WTC11 (cell line): ENCODE measurements at regions not wholly inside any gene's neighbourhood (a gene's known extent, or its start where the extent isn't known, plus 50 kb on each side); places are given as distances from the start of the nearest gene placed in this dataset.

Experiments
- ATAC-seq: fragments of 200-7000 bp; cut with Tn5 transposase; 2 replicates; pipeline ENCODE4 v1.10.0; 2021; ENCODE audit warnings: mild to moderate bottlenecking, moderate library complexity
- CTCF ChIA-PET: fragments of 300-600 bp; sonication (Branson Sonifier 250); formaldehyde crosslinking; loops from one replicate; lab custom pipeline; 2021; ENCODE audit warnings: antibody characterized with exemption; lab: Charles Lee
- POLR2A ChIA-PET: fragments of 350-600 bp; sonication (Branson Sonifier 250); formaldehyde crosslinking; loops from one replicate; lab custom pipeline; 2021; ENCODE audit warnings: antibody characterized with exemption; lab: Charles Lee
- DNase-seq: peaks from one replicate; pipeline ENCODE4 v3.0.0; 2021; ENCODE audit warnings: low spot score
- H3K27ac Mint-ChIP-seq: 2 replicates; pipeline ENCODE4 v1.8.0; 2021; ENCODE audit warnings: mixed read lengths
- H3K27me3 Mint-ChIP-seq: 2 replicates; pipeline ENCODE4 v1.8.0; 2021; ENCODE audit warnings: low read depth, mild to moderate bottlenecking, moderate library complexity, mixed read lengths
- H3K36me3 Mint-ChIP-seq: 2 replicates; pipeline ENCODE4 v1.8.0; 2021; ENCODE audit warnings: mixed read lengths
- H3K4me1 Mint-ChIP-seq: 2 replicates; pipeline ENCODE4 v1.8.0; 2022; ENCODE audit warnings: mixed read lengths
- H3K4me3 Mint-ChIP-seq: 2 replicates; pipeline ENCODE4 v1.8.0; 2021; ENCODE audit warnings: mild to moderate bottlenecking, moderate library complexity, mixed read lengths
- H3K9me3 Mint-ChIP-seq: 2 replicates; pipeline ENCODE4 v1.8.0; 2021; ENCODE audit warnings: mixed read lengths
- AFF4 ChIP-seq: sonication (generic); formaldehyde crosslinking; IDR thresholded peaks from 2 replicates; pipeline ENCODE4 v1.8.1; 2023; ENCODE audit warnings: mild to moderate bottlenecking, missing genetic modification reagents, borderline replicate concordance
- ATF2 ChIP-seq: sonication (generic); formaldehyde crosslinking; IDR thresholded peaks from 2 replicates; pipeline ENCODE4 v1.8.1; 2022; ENCODE audit warnings: low read depth, missing genetic modification reagents, borderline replicate concordance
- ATF6 ChIP-seq: sonication (generic); formaldehyde crosslinking; IDR thresholded peaks from 2 replicates; pipeline ENCODE4 v1.8.1; 2023; ENCODE audit warnings: mild to moderate bottlenecking, missing genetic modification reagents
- CREM ChIP-seq: sonication (generic); formaldehyde crosslinking; IDR thresholded peaks from 2 replicates; pipeline ENCODE4 v1.8.1; 2022; ENCODE audit warnings: mild to moderate bottlenecking, missing genetic modification reagents, moderate library complexity
- EMX1 ChIP-seq: fragments of 250-450 bp; sonication (Bioruptor Pico); IDR thresholded peaks from 2 replicates; pipeline ENCODE4 v1.8.0; 2021; ENCODE audit warnings: mild to moderate bottlenecking
- ESRRA ChIP-seq: sonication (generic); formaldehyde crosslinking; IDR thresholded peaks from 2 replicates; pipeline ENCODE4 v1.8.1; 2022; ENCODE audit warnings: mild to moderate bottlenecking, missing genetic modification reagents, borderline replicate concordance
- GTF2I ChIP-seq: fragments of 250-450 bp; sonication (Bioruptor Pico); conservative IDR thresholded peaks from 2 replicates; pipeline ENCODE4 v1.4.0; 2021; ENCODE audit warnings: mild to moderate bottlenecking
- IRF2 ChIP-seq: sonication (generic); formaldehyde crosslinking; IDR thresholded peaks from 2 replicates; pipeline ENCODE4 v1.8.0; 2022; ENCODE audit warnings: low read depth, missing genetic modification reagents, borderline replicate concordance
- NFE2L1 ChIP-seq: sonication (generic); formaldehyde crosslinking; IDR thresholded peaks from 2 replicates; pipeline ENCODE4 v1.8.1; 2023; ENCODE audit warnings: missing genetic modification reagents
- TEAD1 ChIP-seq: sonication (generic); formaldehyde crosslinking; IDR thresholded peaks from 2 replicates; pipeline ENCODE4 v1.8.0; 2022; ENCODE audit warnings: mild to moderate bottlenecking, missing genetic modification reagents
- TP53 ChIP-seq: sonication (generic); formaldehyde crosslinking; IDR thresholded peaks from 2 replicates; pipeline ENCODE4 v1.8.1; 2023; ENCODE audit warnings: mild to moderate bottlenecking, missing genetic modification reagents
- ZNF138 ChIP-seq: sonication (generic); formaldehyde crosslinking; conservative IDR thresholded peaks from 2 replicates; pipeline ENCODE4 v1.8.1; 2022; ENCODE audit warnings: mild to moderate bottlenecking, moderate library complexity, missing genetic modification reagents
- ZNF232 ChIP-seq: sonication (generic); formaldehyde crosslinking; IDR thresholded peaks from 2 replicates; pipeline ENCODE4 v1.8.0; 2022; ENCODE audit warnings: mild to moderate bottlenecking, missing genetic modification reagents
- ZNF263 ChIP-seq: sonication (generic); formaldehyde crosslinking; IDR thresholded peaks from 2 replicates; pipeline ENCODE4 v1.8.1; 2022; ENCODE audit warnings: low read depth, mild to moderate bottlenecking, moderate library complexity, missing genetic modification reagents
- ZNF423 ChIP-seq: fragments of 250-450 bp; sonication (Bioruptor Pico); IDR thresholded peaks from 2 replicates; pipeline ENCODE4 v2.1.2; 2022; ENCODE audit warnings: mild to moderate bottlenecking, moderate library complexity
- TF ChIP-seq, protein P1 (sequence below): sonication (generic); formaldehyde crosslinking; IDR thresholded peaks from 2 replicates; pipeline ENCODE4 v1.8.1; 2023; ENCODE audit warnings: mild to moderate bottlenecking, missing genetic modification reagents, moderate library complexity
- TF ChIP-seq, protein P2 (sequence below): sonication (generic); formaldehyde crosslinking; IDR thresholded peaks from 2 replicates; pipeline ENCODE4 v1.8.1; 2022; ENCODE audit warnings: low read depth, mild to moderate bottlenecking, moderate library complexity, missing genetic modification reagents, borderline replicate concordance
- TF ChIP-seq, protein P3 (sequence below): sonication (generic); formaldehyde crosslinking; IDR thresholded peaks from 2 replicates; pipeline ENCODE4 v1.8.1; 2023; ENCODE audit warnings: mild to moderate bottlenecking, missing genetic modification reagents, moderate library complexity
- TF ChIP-seq, protein P4 (sequence below): fragments of 250-450 bp; sonication (Bioruptor Pico); IDR thresholded peaks from 2 replicates; pipeline ENCODE4 v1.9.0; 2021; ENCODE audit warnings: mild to moderate bottlenecking
- TF ChIP-seq, protein P5 (sequence below): fragments of 250-450 bp; sonication (Bioruptor Pico); IDR thresholded peaks from 2 replicates; pipeline ENCODE4 v2.1.2; 2022; ENCODE audit warnings: mild to moderate bottlenecking, moderate library complexity

- no peaks in the 10 kb centered on the region for H3K27me3 Mint-ChIP-seq
- H3K4me1 Mint-ChIP-seq, result peaks cover 14% of the 10 kb centered on the region
Observed at GRCh38 chr2:100627330-100628300, 64.8 kb downstream of the PDCL3 start.

DNA sequence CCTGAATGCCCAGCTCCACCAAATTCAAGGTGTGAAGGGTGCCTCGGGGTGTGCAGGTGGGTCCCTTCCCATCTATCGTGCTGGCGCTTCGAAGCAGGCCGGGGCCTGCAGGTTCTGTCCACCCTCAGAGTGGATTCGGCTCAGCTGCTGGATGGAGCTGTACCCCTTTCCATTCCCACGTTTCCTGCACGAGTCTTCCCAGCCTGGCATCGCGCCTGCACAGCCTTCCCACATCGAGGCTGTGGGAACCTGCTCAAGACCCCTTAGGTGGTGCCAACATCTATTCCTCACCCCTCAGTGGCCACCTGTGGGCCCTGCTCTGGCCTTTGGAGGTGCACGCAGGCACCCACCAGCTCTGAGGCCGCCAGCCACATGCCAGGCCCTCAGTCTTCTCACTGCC is 65.7 kb downstream of the PDCL3 start:
- ATAC-seq, result no peak
- Mint-ChIP-seq H3K36me3 (no peaks in the 10 kb centered on the region), H3K9me3 (no peaks in the 10 kb centered on the region), H3K4me3 (no peak overlapping the region), H3K27me3 (no peaks in the 10 kb centered on the region), H3K4me1 (peaks cover 14% of the 10 kb centered on the region), H3K27ac (no peak overlapping the region)
- CTCF ChIA-PET, result interaction anchor here (0.8 to 1.9 kb wide), 4 partner anchors 18 to 356 kb away, joined by 3 to 6 read pairs (median 4); no protein-coding TSS in a partner anchor
- no peak for DNase-seq
- POLR2A ChIA-PET, result no interaction called here
- TF ChIP-seq AFF4 (CRISPR knock-in tag), result no peak
- TF ChIP-seq ZNF263 (CRISPR knock-in tag), result no peak
- no peak for TF ChIP-seq ZNF232 (CRISPR knock-in tag)
- TF ChIP-seq, protein P1, sequence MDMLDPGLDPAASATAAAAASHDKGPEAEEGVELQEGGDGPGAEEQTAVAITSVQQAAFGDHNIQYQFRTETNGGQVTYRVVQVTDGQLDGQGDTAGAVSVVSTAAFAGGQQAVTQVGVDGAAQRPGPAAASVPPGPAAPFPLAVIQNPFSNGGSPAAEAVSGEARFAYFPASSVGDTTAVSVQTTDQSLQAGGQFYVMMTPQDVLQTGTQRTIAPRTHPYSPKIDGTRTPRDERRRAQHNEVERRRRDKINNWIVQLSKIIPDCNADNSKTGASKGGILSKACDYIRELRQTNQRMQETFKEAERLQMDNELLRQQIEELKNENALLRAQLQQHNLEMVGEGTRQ, result no peak
- TF ChIP-seq ZNF138 (CRISPR knock-in tag), result no peak
- TF ChIP-seq, protein P2, sequence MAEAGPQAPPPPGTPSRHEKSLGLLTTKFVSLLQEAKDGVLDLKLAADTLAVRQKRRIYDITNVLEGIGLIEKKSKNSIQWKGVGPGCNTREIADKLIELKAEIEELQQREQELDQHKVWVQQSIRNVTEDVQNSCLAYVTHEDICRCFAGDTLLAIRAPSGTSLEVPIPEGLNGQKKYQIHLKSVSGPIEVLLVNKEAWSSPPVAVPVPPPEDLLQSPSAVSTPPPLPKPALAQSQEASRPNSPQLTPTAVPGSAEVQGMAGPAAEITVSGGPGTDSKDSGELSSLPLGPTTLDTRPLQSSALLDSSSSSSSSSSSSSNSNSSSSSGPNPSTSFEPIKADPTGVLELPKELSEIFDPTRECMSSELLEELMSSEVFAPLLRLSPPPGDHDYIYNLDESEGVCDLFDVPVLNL (CRISPR knock-in tag), result no peak
- no peak for TF ChIP-seq CREM
- no peak for TF ChIP-seq IRF2 (CRISPR knock-in tag)
- TF ChIP-seq NFE2L1 (CRISPR knock-in tag), result no peak
- no peak for TF ChIP-seq TEAD1
- TF ChIP-seq, protein P3, sequence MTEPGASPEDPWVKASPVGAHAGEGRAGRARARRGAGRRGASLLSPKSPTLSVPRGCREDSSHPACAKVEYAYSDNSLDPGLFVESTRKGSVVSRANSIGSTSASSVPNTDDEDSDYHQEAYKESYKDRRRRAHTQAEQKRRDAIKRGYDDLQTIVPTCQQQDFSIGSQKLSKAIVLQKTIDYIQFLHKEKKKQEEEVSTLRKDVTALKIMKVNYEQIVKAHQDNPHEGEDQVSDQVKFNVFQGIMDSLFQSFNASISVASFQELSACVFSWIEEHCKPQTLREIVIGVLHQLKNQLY (CRISPR knock-in tag), result no peak
- TF ChIP-seq ZNF423, result no peak
- TF ChIP-seq GTF2I (CRISPR knock-in tag), result no peak
- no peak for TF ChIP-seq ATF6 (CRISPR knock-in tag)
- TF ChIP-seq, protein P4, sequence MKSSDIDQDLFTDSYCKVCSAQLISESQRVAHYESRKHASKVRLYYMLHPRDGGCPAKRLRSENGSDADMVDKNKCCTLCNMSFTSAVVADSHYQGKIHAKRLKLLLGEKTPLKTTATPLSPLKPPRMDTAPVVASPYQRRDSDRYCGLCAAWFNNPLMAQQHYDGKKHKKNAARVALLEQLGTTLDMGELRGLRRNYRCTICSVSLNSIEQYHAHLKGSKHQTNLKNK (CRISPR knock-in tag), result no peak
- TF ChIP-seq, protein P5, sequence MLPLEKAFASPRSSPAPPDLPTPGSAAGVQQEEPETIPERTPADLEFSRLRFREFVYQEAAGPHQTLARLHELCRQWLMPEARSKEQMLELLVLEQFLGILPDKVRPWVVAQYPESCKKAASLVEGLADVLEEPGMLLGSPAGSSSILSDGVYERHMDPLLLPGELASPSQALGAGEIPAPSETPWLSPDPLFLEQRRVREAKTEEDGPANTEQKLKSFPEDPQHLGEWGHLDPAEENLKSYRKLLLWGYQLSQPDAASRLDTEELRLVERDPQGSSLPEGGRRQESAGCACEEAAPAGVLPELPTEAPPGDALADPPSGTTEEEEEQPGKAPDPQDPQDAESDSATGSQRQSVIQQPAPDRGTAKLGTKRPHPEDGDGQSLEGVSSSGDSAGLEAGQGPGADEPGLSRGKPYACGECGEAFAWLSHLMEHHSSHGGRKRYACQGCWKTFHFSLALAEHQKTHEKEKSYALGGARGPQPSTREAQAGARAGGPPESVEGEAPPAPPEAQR (CRISPR knock-in tag), result no peak

More at GRCh38 chr2:100627330-100628300, 64.8 kb downstream of the PDCL3 start:
- no peak for TF ChIP-seq ATF2 (CRISPR knock-in tag)
- TF ChIP-seq TP53 (CRISPR knock-in tag), result no peak
- no peak for TF ChIP-seq ESRRA (CRISPR knock-in tag)
- no peak for TF ChIP-seq EMX1
- DNase-seq (no peak), ATAC-seq (no peak)
- Mint-ChIP-seq H3K4me3 (no peak overlapping the region), H3K9me3 (peaks cover 5% of the 10 kb centered on the region), H3K27ac (no peak overlapping the region), H3K36me3 (no peaks in the 10 kb centered on the region)
- ChIA-PET CTCF (interaction anchor here (0.8 to 1.9 kb wide), 4 partner anchors 17 to 357 kb away, joined by 3 to 6 read pairs (median 4); no protein-coding TSS in a partner anchor), POLR2A (interaction anchor here (0.6 kb wide), 1 partner anchor 128 kb away, joined by 3 read pairs; no protein-coding TSS in a partner anchor)
